K562 (cell line): ENCODE measurements at regions not wholly inside any gene's neighbourhood (a gene's known extent, or its start where the extent isn't known, plus 50 kb on each side); places are given as distances from the start of the nearest gene placed in this dataset.

ENCODE experiments used
- ATAC-seq: fragments of 200-7000 bp; cut with Tn5 transposase; 3 replicates; pipeline ENCODE4 v1.9.1; 2020; ENCODE audit warnings: moderate library complexity
- BruUV-seq: library from RNA; stranded (reverse); fragments of 400-500 nt; replicated peaks from 2 replicates; lab custom pipeline; 2021; lab: Mats Ljungman, UMichigan
- CTCF ChIA-PET: fragments of 300-600 bp; formaldehyde crosslinking; extraction: SDS; loops from one replicate; lab custom pipeline; 2021; ENCODE audit warnings: low intra/inter-chr PET ratio; lab: Yijun Ruan, JAX
- POLR2A ChIA-PET: fragments of 300-600, 350-650 bp; sonication (Branson Sonifier 250); formaldehyde crosslinking; extraction: SDS; loops from one replicate; lab custom pipeline; 2021; ENCODE audit warnings: antibody characterized with exemption, inconsistent platforms; lab: Yijun Ruan, JAX
- DNase-seq, 4 experiments: peaks; one replicate each; pipeline versions ENCODE4 v3.0.0 to v3.0.0-alpha.2; 2011 to 2018; ENCODE audit warnings: low spot score in 3 of 4, mixed read lengths in 3 of 4; ENCODE audit errors: extremely low read depth in 1 of 4
- FAIRE-seq: peaks from 2 replicates; lab custom pipeline; 2011; peaks lifted over from hg19 to GRCh38; lab: Jason Lieb, UNC
- H2AFZ ChIP-seq: 2 replicates; pipeline ENCODE4 v1.6.0; 2011; ENCODE audit warnings: low read depth, low read length, control low read depth, inconsistent platforms
- H3K27ac ChIP-seq: fragments of 200-600 bp; 3 replicates; pipeline ENCODE4 v1.8.0; 2011; ENCODE audit warnings: low read depth, mild to moderate bottlenecking, control low read depth, inconsistent platforms, low read length, moderate library complexity, mixed read lengths; ENCODE audit errors: extremely low read depth
- H3K27me3 ChIP-seq, 2 experiments: fragments of 300-600 bp in 1 of 2; 2 replicates in 1 of 2; 3 replicates in 1 of 2; pipeline versions ENCODE4 v1.6.0 to v1.8.0; 2011; ENCODE audit warnings: inconsistent platforms in 2 of 2, low read length in 2 of 2, mild to moderate bottlenecking in 1 of 2, mixed read lengths in 1 of 2, moderate library complexity in 1 of 2; ENCODE audit not compliant: control insufficient read depth in 2 of 2, insufficient read depth in 2 of 2
- H3K36me3 ChIP-seq: fragments of 300-600 bp; 3 replicates; pipeline ENCODE4 v1.8.0; 2011; ENCODE audit warnings: mild to moderate bottlenecking, low read length, inconsistent platforms; ENCODE audit not compliant: control insufficient read depth, insufficient read depth
- H3K4me1 ChIP-seq, 2 experiments: fragments of 200-600 bp in 1 of 2; replicated peaks in 1 of 2; 2 replicates in 1 of 2; 3 replicates in 1 of 2; pipeline versions ENCODE4 v1.5.1 to v1.8.0; 2011; ENCODE audit warnings: inconsistent platforms in 2 of 2, low read length in 2 of 2, mild to moderate bottlenecking in 1 of 2, mixed read lengths in 1 of 2, moderate library complexity in 1 of 2; ENCODE audit not compliant: control insufficient read depth in 2 of 2, insufficient read depth in 2 of 2
- H3K4me2 ChIP-seq: 2 replicates; pipeline ENCODE4 v1.6.1; 2011; ENCODE audit warnings: low read length, control low read depth, inconsistent platforms, mixed read lengths; ENCODE audit not compliant: insufficient read depth
- H3K4me3 ChIP-seq: fragments of 200-600 bp; sonication (generic), shearing (Covaris generic); 2 replicates; pipeline ENCODE4 v1.5.1; 2016; ENCODE audit warnings: control low read depth, inconsistent platforms
- H3K79me2 ChIP-seq: fragments of 200-600 bp; 3 replicates; pipeline ENCODE4 v1.8.0; 2011; ENCODE audit warnings: low read length, inconsistent platforms; ENCODE audit not compliant: control insufficient read depth, insufficient read depth
- H3K9ac ChIP-seq, 2 experiments: 2 replicates each; pipeline versions ENCODE4 v1.6.0 to v1.6.1; 2011; ENCODE audit warnings: low read depth in 2 of 2, low read length in 2 of 2, control low read depth in 1 of 2, inconsistent platforms in 1 of 2, mild to moderate bottlenecking in 1 of 2, mixed read lengths in 1 of 2; ENCODE audit not compliant: insufficient read depth in 1 of 2
- H3K9me1 ChIP-seq: one replicate; pipeline ENCODE4 v1.6.0; 2011; ENCODE audit warnings: inconsistent platforms, mild to moderate bottlenecking, low read length, moderate library complexity; ENCODE audit not compliant: control insufficient read depth, insufficient read depth
- H3K9me3 ChIP-seq: replicated peaks from 2 replicates; pipeline ENCODE4 v1.5.1; 2011; ENCODE audit warnings: low read depth, low read length, inconsistent platforms; ENCODE audit not compliant: control insufficient read depth, insufficient read depth
- H4K20me1 ChIP-seq: replicated peaks from 2 replicates; pipeline ENCODE4 v1.6.1; 2011; ENCODE audit warnings: low read length, inconsistent platforms, mixed read lengths; ENCODE audit not compliant: control insufficient read depth, insufficient read depth
- GABPA ChIP-seq: fragments of 200-800 bp; sonication (Bioruptor generic); conservative IDR thresholded peaks from 2 replicates; pipeline ENCODE4 v1.6.1; 2016; ENCODE audit warnings: low read depth, missing genetic modification characterization, missing compliant biosample characterization
- GTF2A2 ChIP-seq: IDR thresholded peaks from 2 replicates; pipeline ENCODE4 v1.6.1; 2016; ENCODE audit warnings: mild to moderate bottlenecking, missing genetic modification characterization, missing compliant biosample characterization
- KDM4B ChIP-seq, 2 experiments: fragments of 450-650 bp in 1 of 2; sonication (generic) in 1 of 2; IDR thresholded peaks; 2 replicates each; pipeline ENCODE4 v1.6.1; 2016 to 2017; ENCODE audit warnings: borderline replicate concordance in 2 of 2, antibody characterized with exemption in 1 of 2, low read depth in 1 of 2, mild to moderate bottlenecking in 1 of 2
- POLR2AphosphoS2 ChIP-seq: IDR thresholded peaks from 2 replicates; pipeline ENCODE4 v1.6.1; 2012; ENCODE audit warnings: low read length, improper control_type of control experiment
- SRSF1 ChIP-seq: fragments of 200-400 bp; formaldehyde crosslinking; IDR thresholded peaks from 2 replicates; pipeline ENCODE4 v1.6.1; 2017; ENCODE audit warnings: mild to moderate bottlenecking, low read depth, low read length, moderate library complexity
- TCF3 ChIP-seq: sonication (generic); formaldehyde crosslinking; IDR thresholded peaks from 2 replicates; pipeline ENCODE4 v1.4.0; 2020; ENCODE audit warnings: mild to moderate bottlenecking, missing genetic modification reagents
- ZNF354B ChIP-seq: fragments of 250-450 bp; sonication (Bioruptor Pico); IDR thresholded peaks from 2 replicates; pipeline ENCODE4 v1.4.0; 2020
- ZNF511 ChIP-seq: sonication (generic); formaldehyde crosslinking; IDR thresholded peaks from 2 replicates; pipeline ENCODE4 v1.8.0; 2022; ENCODE audit warnings: mild to moderate bottlenecking, missing genetic modification reagents
- WGBS: fragments of 100-300 bp; shearing (Covaris generic); methylation state at CpG from one replicate; pipeline ENCODE4 v1.1.6; 2016; ENCODE audit warnings: low coverage, mixed read lengths; ENCODE audit not compliant: insufficient coverage; ENCODE audit errors: missing lambda C conversion rate; 5-methylcytosine and 5-hydroxymethylcytosine counted together
- in situ Hi-C: fragments of 300-500 bp; cut with MboI; formaldehyde crosslinking; loops from 4 replicates; pipeline ENCODE4 v1.15.0; 2018; ENCODE audit warnings: inconsistent platforms, mixed read lengths
- intact Hi-C: fragments of 100-400 bp; cut with micrococcal nuclease; formaldehyde crosslinking; loops from 2 replicates; pipeline ENCODE4 v1.14.2; 2022
- TF ChIP-seq, protein P1 (sequence below): fragments of 250-450 bp; sonication (Bioruptor Pico); IDR thresholded peaks from 2 replicates; pipeline ENCODE4 v1.4.0; 2020
- TF ChIP-seq, protein P2 (sequence below): fragments of 450-650 bp; formaldehyde crosslinking; IDR thresholded peaks from 2 replicates; pipeline ENCODE4 v1.4.0; 2020; ENCODE audit warnings: mild to moderate bottlenecking, moderate library complexity

GRCh38 chr1:5485968-5486696 is 506.1 kb downstream of the NPHP4 start:
- TF ChIP-seq, protein P1, sequence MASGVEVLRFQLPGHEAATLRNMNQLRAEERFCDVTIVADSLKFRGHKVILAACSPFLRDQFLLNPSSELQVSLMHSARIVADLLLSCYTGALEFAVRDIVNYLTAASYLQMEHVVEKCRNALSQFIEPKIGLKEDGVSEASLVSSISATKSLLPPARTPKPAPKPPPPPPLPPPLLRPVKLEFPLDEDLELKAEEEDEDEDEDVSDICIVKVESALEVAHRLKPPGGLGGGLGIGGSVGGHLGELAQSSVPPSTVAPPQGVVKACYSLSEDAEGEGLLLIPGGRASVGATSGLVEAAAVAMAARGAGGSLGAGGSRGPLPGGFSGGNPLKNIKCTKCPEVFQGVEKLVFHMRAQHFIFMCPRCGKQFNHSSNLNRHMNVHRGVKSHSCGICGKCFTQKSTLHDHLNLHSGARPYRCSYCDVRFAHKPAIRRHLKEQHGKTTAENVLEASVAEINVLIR = no peak
- TF ChIP-seq KDM4B (IDR thresholded peaks at IDR 0.05; ENCODE audit: borderline replicate concordance in 2 of 2, low read depth in 1 of 2) (no peak), TCF3 (CRISPR knock-in tag) (no peak), ZNF354B (CRISPR knock-in tag) (no peak), GABPA (tag) (no peak), ZNF511 (CRISPR knock-in tag) (no peak), POLR2AphosphoS2 (no peak), GTF2A2 (tag) (no peak), SRSF1 (no peak)
- TF ChIP-seq, protein P2, sequence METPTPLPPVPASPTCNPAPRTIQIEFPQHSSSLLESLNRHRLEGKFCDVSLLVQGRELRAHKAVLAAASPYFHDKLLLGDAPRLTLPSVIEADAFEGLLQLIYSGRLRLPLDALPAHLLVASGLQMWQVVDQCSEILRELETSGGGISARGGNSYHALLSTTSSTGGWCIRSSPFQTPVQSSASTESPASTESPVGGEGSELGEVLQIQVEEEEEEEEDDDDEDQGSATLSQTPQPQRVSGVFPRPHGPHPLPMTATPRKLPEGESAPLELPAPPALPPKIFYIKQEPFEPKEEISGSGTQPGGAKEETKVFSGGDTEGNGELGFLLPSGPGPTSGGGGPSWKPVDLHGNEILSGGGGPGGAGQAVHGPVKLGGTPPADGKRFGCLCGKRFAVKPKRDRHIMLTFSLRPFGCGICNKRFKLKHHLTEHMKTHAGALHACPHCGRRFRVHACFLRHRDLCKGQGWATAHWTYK (CRISPR knock-in tag) = no peak
- no peak for ATAC-seq
- FAIRE-seq = no peak
- Histone ChIP-seq H3K36me3 (no peaks in the 10 kb centered on the region), H2AFZ (no peak overlapping the region), H3K27me3 (peaks cover 2 to 22% of the 10 kb centered on the region in 2 experiments; a peak in 2 of 5 replicates), H3K9me3 (no peaks in the 10 kb centered on the region), H3K9me1 (no peaks in the 10 kb centered on the region), H4K20me1 (peaks cover 7% of the 10 kb centered on the region; the same call in 1 of the 2 replicates), H3K4me3 (no peak overlapping the region), H3K4me2 (no peak overlapping the region), H3K4me1 (no peaks in the 10 kb centered on the region), H3K27ac (no peak overlapping the region), H3K9ac (no peak overlapping the region), H3K79me2 (no peaks in the 10 kb centered on the region)
- ChIA-PET POLR2A (interaction anchor here (0.7 kb wide), 1 partner anchor 294 kb away, joined by 4 read pairs; no protein-coding TSS in a partner anchor), CTCF (no interaction called here)
- BruUV-seq = no TSS peak
- in situ Hi-C loops = no loop called here
- WGBS = 10% methylated on average over 7 of the region's 7 CpGs
- no peak for DNase-seq
- intact Hi-C loops = no loop called here
